IPS DF 6.9 (cell line): ENCODE measurements at regions not wholly inside any gene's neighbourhood (a gene's known extent, or its start where the extent isn't known, plus 50 kb on each side); places are given as distances from the start of the nearest gene placed in this dataset.

ENCODE experiments used
- DNase-seq: peaks from one replicate; pipeline ENCODE4 v3.0.0-alpha.2; 2013; ENCODE audit warnings: low read depth, low spot score
- H3K27ac ChIP-seq: one replicate; pipeline ENCODE4 v1.5.1; 2013; ENCODE audit warnings: low read length, control low read depth
- H3K27me3 ChIP-seq: 2 replicates; pipeline ENCODE4 v1.6.1; 2013; ENCODE audit warnings: mild to moderate bottlenecking, low read length; ENCODE audit not compliant: control insufficient read depth, insufficient read depth
- H3K36me3 ChIP-seq: 2 replicates; pipeline ENCODE4 v1.6.1; 2013; ENCODE audit warnings: low read length; ENCODE audit not compliant: control insufficient read depth, insufficient read depth
- H3K4me1 ChIP-seq: 2 replicates; pipeline ENCODE4 v1.6.1; 2013; ENCODE audit warnings: low read length; ENCODE audit not compliant: control insufficient read depth, insufficient read depth
- H3K4me3 ChIP-seq: 2 replicates; pipeline ENCODE4 v1.5.1; 2013; ENCODE audit warnings: mild to moderate bottlenecking, low read length
- H3K9me3 ChIP-seq: 2 replicates; pipeline ENCODE4 v1.6.1; 2013; ENCODE audit warnings: low read length, inconsistent platforms; ENCODE audit not compliant: control insufficient read depth, insufficient read depth
- WGBS: extraction: QIAGEN DNeasy Blood & Tissue Kit; methylation state at CpG from one replicate; pipeline ENCODE4 v1.1.7; 2013; ENCODE audit warnings: mixed read lengths, missing lambda C conversion rate; ENCODE audit not compliant: insufficient read length, insufficient coverage; 5-methylcytosine and 5-hydroxymethylcytosine counted together

DNA sequence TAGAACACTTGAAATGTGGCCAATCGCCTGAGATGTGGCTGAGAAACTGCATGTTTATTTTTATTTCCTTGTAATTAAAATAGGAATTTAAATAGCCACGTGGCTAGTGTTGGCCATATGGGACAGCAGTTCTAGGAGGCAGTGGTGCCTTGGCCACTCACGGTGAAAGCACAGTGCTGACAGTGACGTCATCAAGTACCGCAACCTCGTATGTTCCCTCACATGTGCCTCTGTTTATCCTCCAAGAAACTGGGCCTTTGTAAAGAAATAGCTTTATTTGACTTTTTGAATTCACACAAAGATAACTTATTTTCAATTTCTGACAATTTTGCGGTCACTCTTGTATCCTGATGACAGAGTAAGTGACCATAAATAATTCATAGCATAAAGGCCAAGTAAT is 575.0 kb downstream of the DCDC2C start:
- no peak overlapping the region for H3K27ac ChIP-seq
- no peaks in the 10 kb centered on the region for H3K36me3 ChIP-seq
- WGBS, result no CpG with 5 or more reads among the region's 7 CpGs
- DNase-seq, result no peak
- H3K9me3 ChIP-seq, result no peaks in the 10 kb centered on the region
- no peak overlapping the region for H3K4me3 ChIP-seq
- H3K4me1 ChIP-seq, result no peaks in the 10 kb centered on the region
- H3K27me3 ChIP-seq, result no peaks in the 10 kb centered on the region

GRCh38 chr2:4279431-4279830 is 576.1 kb downstream of the DCDC2C start:
- no peak overlapping the region for H3K27ac ChIP-seq
- WGBS, result no CpG with 5 or more reads among the region's 5 CpGs
- H3K36me3 ChIP-seq, result no peaks in the 10 kb centered on the region
- H3K4me1 ChIP-seq, result no peaks in the 10 kb centered on the region
- no peak overlapping the region for H3K4me3 ChIP-seq
- H3K27me3 ChIP-seq, result no peaks in the 10 kb centered on the region
- no peak for DNase-seq
- no peaks in the 10 kb centered on the region for H3K9me3 ChIP-seq

DNA sequence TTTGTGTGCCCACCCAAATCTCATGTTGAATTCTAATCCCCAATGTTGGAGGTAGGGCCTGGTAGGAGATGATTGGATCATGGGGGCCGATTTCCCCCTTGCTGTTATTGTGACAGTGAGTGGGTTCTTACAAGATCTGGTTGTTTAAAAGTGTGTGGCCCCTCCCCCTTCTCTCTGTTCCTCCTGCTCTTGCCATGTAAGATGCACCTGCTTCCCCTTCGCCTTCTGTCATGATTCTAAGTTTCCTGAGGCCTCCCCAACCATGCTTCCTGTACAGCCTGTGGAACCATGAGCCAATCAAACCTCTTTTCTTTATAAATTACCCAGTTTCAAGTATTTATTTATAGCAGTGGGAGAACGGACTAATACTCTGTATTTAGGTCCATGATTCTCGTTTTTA is 588.1 kb downstream of the DCDC2C start:
- no CpG with 5 or more reads among the region's 4 CpGs for WGBS
- no peaks in the 10 kb centered on the region for H3K27me3 ChIP-seq
- H3K4me3 ChIP-seq, result no peak overlapping the region
- no peak overlapping the region for H3K27ac ChIP-seq
- H3K9me3 ChIP-seq, result no peaks in the 10 kb centered on the region
- no peaks in the 10 kb centered on the region for H3K4me1 ChIP-seq
- H3K36me3 ChIP-seq, result no peaks in the 10 kb centered on the region
- no peak for DNase-seq

- Histone ChIP-seq H3K27me3 (no peaks in the 10 kb centered on the region), H3K9me3 (no peaks in the 10 kb centered on the region), H3K36me3 (no peaks in the 10 kb centered on the region), H3K27ac (no peak overlapping the region), H3K4me3 (no peak overlapping the region), H3K4me1 (no peaks in the 10 kb centered on the region)
- DNase-seq, result no peak
These were observed 592.3 kb downstream of the DCDC2C start for GRCh38 chr2:4295680-4296079.

DNA sequence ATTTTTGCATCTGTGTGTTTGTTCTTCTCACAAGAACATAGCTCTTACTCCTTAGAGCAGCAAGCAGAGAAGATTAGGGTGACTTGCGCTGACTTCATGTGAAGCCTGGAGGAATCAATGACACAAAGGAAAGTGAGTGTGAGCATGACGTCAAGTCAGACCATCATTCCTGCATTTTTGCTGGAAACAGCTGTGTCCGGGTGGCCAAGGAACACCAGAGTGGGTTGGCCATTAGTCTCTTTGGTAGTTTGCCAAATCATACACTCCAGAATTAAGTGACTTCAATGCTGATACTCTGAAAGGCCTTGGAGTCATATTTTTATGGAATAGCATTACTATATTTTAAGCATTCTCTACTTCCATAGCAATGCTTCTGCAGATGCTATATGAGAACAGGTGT is 597.2 kb downstream of the DCDC2C start:
- no CpG with 5 or more reads among the region's 3 CpGs for WGBS
- no peak overlapping the region for H3K27ac ChIP-seq
- H3K9me3 ChIP-seq, result no peaks in the 10 kb centered on the region
- no peaks in the 10 kb centered on the region for H3K27me3 ChIP-seq
- no peak overlapping the region for H3K4me3 ChIP-seq
- no peaks in the 10 kb centered on the region for H3K36me3 ChIP-seq
- DNase-seq, result no peak
- no peaks in the 10 kb centered on the region for H3K4me1 ChIP-seq

DNA sequence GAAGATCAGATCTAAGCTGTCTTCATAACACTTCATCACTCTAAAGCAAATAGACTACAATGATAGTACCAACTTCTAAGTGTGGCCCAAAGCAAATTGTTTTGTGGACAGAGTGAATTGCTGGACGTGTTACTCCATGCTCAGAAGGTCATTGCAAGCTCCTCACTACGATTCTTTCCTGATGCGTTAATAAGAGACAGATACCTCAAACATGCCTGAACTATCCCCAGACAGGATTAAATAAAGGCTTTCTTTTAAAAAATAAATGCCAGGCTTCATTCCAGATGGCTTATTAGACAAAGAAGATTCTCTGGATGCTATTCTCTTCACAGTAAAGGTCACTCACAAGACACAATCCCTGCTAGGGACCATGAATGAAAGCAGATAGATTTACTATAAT is 621.2 kb downstream of the DCDC2C start:
- Histone ChIP-seq H3K27ac (no peak overlapping the region), H3K4me3 (no peak overlapping the region), H3K9me3 (no peaks in the 10 kb centered on the region), H3K4me1 (no peaks in the 10 kb centered on the region), H3K27me3 (no peaks in the 10 kb centered on the region), H3K36me3 (no peaks in the 10 kb centered on the region)
- DNase-seq, result no peak
- no CpG with 5 or more reads among the region's 3 CpGs for WGBS

DNA sequence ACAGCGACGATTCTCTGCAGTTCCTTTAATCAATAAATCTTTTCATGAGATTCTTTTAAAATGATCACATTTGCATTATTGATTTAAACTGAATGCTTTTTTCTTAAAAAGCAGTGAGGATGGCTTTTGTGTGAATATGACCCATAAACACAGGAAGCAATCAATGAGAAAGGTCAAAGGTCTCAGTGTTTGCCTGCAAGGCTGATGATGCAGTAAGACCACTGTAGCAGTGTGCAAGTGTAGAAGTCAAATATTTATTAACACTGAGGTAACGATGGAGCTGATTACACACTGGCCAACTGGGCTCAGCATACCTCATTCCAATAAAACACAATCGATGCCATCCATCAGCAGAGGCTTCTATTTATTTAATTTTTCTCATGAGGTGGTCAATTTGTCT is 633.5 kb downstream of the DCDC2C start:
- no CpG with 5 or more reads among the region's 4 CpGs for WGBS
- DNase-seq, result no peak
- no peak overlapping the region for H3K27ac ChIP-seq

DNA sequence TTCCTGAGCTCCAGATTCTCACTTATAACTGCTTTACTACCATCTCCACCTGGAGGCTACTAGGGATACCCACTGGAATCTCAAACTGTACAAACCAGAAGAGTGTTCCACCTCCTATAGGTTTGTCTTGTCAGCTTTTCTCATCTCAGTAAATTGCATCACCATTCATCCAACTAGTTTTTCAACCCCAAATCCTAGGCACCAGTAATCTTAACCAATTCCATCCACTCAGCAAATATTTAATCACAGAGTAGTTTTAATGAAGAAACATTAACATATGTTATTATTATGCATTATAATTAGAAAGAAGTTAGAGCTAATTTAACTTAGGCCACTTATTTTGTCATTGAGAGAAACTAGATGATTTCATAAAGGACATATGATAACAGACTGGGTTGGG is 635.0 kb downstream of the DCDC2C start:
- Histone ChIP-seq H3K9me3 (no peaks in the 10 kb centered on the region), H3K4me1 (no peaks in the 10 kb centered on the region), H3K36me3 (no peaks in the 10 kb centered on the region), H3K4me3 (no peak overlapping the region), H3K27me3 (no peaks in the 10 kb centered on the region), H3K27ac (no peak overlapping the region)
- DNase-seq, result no peak

More for the DNA sequence above, 633.5 kb downstream of the DCDC2C start:
- no peaks in the 10 kb centered on the region for H3K36me3 ChIP-seq
- H3K4me3 ChIP-seq, result no peak overlapping the region
- H3K4me1 ChIP-seq, result no peaks in the 10 kb centered on the region
- H3K27me3 ChIP-seq, result no peaks in the 10 kb centered on the region
- no peaks in the 10 kb centered on the region for H3K9me3 ChIP-seq

GRCh38 chr2:4340536-4340935 is 637.2 kb downstream of the DCDC2C start:
- no peaks in the 10 kb centered on the region for H3K9me3 ChIP-seq
- DNase-seq, result no peak

DNA sequence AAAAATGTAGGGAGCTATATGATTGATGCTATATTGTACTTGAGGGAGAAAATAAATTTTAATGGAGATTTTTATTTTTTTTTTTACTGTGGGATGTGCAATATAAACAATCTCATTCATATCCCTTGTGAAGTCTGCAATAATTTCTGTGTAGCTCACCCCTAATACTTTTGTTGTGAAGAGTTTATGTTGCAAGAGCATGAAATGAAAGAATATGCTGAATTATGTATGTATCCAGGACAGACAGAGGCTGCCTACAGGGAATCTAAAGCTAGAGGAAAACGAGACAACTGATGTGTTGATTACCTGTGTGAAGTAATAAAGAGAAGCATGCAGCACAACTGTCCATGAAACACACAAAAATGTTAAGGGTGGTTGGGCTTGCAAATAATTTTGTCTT is 643.3 kb downstream of the DCDC2C start:
- Histone ChIP-seq H3K36me3 (no peaks in the 10 kb centered on the region), H3K4me1 (no peaks in the 10 kb centered on the region), H3K9me3 (no peaks in the 10 kb centered on the region), H3K4me3 (no peak overlapping the region), H3K27ac (no peak overlapping the region), H3K27me3 (no peaks in the 10 kb centered on the region)
- WGBS, result no CpG with 5 or more reads among the region's 1 CpG
- DNase-seq, result no peak

More at GRCh38 chr2:4340536-4340935, 637.2 kb downstream of the DCDC2C start:
- Histone ChIP-seq H3K4me3 (no peak overlapping the region), H3K27ac (no peak overlapping the region), H3K27me3 (no peaks in the 10 kb centered on the region), H3K4me1 (no peaks in the 10 kb centered on the region), H3K36me3 (no peaks in the 10 kb centered on the region)
- WGBS, result no CpG with 5 or more reads among the region's 1 CpG

- no CpG with 5 or more reads among the region's 4 CpGs for WGBS
- H3K4me1 ChIP-seq, result no peaks in the 10 kb centered on the region
- DNase-seq, result no peak
These were observed 650.3 kb downstream of the DCDC2C start for GRCh38 chr2:4353668-4354067.

More at GRCh38 chr2:4353668-4354067, 650.3 kb downstream of the DCDC2C start:
- Histone ChIP-seq H3K27me3 (no peaks in the 10 kb centered on the region), H3K36me3 (no peaks in the 10 kb centered on the region), H3K4me3 (no peak overlapping the region), H3K27ac (no peak overlapping the region), H3K9me3 (no peaks in the 10 kb centered on the region)
